GM19324 (cell line): ENCODE measurements at regions not wholly inside any gene's neighbourhood (a gene's known extent, or its start where the extent isn't known, plus 50 kb on each side); places are given as distances from the start of the nearest gene placed in this dataset.
"Not testable (repeated sequence)": the region's sequence is repeated elsewhere in the genome, so short reads cannot be mapped to it uniquely, and the experiment has no call there.

Source experiments
- ATAC-seq: cut with Tn5 transposase; IDR thresholded peaks from one replicate; pipeline ENCODE4 v1.9.1; 2021; ENCODE audit warnings: mild to moderate bottlenecking, moderate library complexity; ENCODE audit not compliant: unreplicated experiment, low FRiP score

DNA sequence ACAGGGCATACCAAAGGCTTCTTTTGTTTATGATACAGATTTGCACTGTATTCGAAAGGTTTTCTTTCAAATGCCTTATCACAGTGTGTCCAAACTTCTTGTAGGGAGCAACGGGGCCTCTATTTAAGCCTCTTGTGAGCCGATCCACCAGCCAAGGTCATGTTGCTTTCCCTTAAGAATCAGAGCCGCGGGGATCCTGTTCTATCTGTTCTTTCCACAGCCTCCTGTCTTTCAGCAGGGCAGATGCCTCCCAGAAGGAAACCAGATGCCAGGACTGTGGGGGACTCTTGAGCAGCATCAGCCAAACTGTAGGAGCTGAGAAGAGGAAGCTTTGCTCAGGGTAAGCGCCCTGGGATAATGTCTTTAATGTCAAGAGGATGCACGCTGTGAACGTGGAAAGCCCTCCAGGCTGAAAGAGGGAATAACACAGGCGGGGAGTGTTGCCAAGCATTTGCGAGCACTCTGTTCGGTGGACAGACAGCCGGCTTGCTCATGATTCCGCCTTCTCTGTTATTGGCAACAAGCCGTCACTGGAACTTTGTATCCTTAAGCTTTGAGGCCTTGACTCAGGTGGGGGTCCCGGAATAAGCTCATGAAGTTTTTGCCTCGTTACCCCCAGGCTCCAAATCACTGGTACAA, 279.8 kb upstream of the FRG1 start:
- ATAC-seq, result no peak

DNA sequence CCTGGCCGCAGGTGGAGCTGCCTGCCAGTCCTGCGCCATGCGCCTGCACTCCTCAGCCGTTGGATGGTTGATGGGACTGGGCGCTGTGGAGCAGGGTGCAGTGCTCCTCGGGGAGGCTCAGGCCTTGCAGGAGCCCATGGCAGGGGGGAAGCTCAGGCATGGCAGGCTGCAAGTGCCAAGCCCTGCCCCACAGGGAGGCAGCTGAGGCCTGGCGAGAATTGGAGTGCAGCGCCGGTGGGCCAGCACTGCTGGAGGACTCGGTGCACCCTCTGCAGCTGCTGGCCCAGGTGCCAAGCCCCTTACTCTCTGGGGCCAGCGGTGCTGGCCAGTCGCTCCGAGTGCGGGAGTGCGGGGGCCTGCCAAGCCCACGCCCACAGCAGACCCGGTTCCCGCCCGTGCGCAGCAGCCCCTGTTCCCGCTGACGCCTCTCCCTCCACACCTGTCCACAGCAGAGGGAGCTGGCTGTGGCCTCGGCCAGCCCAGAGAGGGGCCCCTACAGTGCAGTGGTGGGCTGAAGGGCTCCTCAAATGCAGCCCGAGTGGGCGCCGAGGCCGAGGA, 275.9 kb upstream of the FRG1 start:
- ATAC-seq, result no peak

DNA sequence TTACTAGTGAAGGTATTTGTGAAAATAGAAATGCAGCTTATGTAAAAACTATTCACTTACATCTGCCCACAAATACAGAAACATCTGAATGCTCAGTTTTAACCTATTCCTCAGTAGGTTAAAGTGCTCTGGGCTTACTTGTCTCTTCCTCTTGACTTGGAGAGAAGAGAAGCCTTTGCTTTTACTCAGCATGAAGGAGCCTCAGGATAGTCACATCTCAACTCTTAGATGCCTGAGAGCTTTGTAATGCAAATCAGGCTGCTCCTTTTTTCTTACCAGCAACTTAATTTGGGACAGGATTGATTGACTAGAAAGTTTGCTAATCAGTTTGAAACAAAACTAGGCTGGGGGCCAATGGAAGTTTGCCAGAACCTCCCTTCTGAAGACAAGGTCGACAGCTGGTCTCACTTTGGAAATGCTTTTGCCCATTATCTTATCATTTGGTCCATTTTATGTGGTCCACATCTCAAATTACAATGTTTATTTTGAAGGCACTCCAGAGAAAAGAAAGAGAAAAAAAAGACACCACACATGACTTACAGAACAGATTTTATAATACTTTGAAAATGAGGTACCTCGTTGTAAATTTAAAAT, 274.9 kb upstream of the FRG1 start:
- ATAC-seq, result not testable (repeated sequence)

DNA sequence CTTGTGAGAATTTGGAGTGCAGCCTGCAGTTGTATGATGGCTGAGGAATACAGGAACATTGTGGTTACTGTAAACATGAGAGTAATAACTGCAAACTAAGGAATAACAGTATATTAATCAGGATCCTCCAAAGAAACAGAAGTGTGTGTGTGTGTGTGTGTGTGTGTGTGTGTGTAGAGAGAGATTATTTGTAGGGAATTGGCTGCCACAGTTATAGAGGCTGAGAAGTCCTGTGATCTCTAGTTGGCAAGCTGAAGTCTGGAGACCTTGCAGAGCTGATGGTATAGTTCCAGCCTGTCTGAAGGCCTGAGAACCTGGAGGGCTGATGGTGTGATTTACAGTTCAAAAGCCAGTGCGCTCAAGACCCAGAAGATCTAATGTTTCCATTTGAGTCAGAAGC, 273.3 kb upstream of the FRG1 start:
- ATAC-seq, result not testable (repeated sequence)

DNA sequence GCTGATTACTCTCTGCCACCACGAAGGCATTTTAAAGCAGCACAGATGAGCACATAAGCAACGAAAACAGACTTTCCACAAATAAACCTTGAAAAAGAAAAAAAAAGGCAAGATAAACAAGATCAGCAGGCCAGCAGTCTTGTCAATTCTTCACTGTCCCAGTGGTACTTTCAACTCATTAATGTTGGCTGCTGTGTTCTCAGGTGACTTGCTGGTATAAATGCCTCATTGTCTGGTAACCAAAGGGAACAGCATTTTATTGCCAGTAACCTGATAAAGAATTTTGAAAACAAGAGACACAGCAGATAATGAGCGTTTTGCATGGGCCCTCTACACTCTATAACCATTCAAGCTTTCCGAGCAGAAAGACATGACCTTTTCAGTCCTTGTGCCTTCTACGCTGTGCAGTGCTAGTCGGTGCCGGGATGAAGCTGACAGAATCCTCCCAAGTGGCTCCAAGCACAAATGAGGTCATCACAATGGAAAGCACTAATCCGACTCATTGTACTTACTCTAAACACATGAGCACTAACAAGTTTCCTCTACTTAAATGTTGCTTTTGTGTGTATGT, 242.9 kb upstream of the FRG1 start:
- ATAC-seq, result not testable (repeated sequence)

DNA sequence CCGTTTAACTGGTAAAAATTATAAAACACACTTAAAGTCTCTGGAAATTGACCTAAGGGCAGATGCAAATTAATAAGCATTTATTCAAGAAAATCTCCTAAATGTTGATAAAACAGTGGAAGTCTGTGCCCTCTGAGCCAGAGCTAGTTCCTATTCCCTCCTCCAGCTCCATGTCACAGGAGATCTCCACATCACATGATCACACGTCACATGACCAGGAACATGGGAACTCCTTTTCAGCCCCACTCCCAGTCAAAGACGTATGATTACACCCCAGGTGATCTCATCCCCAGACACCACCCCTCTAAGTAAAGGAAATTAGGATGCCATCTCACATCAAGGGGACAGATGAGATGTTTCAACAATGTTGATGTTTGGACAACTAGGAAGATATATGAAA, 237.7 kb upstream of the FRG1 start:
- not testable (repeated sequence) for ATAC-seq

DNA sequence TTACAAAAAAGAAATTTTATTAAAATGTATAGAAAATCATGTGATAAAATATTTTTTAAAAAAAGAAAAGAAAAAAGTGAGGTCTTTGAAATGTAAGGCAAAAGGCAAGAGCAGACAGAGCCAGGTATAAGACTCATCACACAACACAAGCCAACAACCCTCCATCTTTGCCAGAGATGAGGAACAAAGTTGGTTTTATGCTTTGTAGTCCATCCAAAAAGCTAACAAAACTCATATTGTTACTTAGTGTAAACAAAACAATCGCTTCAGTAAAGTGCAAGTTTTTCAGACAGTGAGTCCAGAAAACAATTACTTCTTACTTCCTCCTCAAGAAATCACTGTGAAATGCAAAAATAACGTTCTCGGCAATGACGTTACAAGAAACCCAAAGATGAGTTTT, 233.9 kb upstream of the FRG1 start:
- not testable (repeated sequence) for ATAC-seq

DNA sequence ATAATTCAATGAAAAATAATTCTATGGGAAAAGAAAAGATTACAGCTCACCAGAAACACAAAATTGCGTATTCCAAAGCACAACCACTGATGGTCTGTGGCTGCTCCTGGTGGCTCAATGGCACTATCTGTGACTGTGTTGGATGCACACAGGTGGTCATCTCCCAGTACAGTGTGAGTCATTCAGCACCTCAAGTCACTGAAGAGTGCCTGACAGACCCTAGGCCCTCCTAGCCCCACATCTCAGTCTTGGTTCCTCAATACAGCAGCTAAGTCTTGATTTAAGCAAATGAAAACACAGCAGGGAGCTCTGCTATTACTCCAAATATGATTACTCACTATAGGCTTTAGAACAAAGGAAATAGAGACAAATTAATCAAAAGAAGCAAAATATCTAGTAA, 233.4 kb upstream of the FRG1 start:
- not testable (repeated sequence) for ATAC-seq

DNA sequence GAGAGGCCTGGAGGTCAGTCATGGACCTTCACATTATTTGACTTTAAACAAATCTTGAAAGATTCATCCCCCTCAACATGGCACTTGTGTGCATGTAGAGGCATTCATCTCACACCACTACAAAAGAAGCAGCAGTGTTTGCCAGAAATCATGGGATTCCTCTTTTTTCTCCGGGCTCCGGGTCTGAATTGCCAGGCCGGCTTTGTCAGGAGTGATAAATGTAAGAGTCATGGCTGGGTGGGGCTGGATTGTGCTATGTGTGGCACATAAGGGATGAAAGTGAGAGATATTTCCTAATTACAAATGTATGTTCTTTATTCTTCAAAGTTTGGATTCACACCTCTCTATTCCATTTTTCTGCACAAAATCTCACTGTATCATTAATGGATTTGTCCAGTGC, 228.7 kb upstream of the FRG1 start:
- not testable (repeated sequence) for ATAC-seq

DNA sequence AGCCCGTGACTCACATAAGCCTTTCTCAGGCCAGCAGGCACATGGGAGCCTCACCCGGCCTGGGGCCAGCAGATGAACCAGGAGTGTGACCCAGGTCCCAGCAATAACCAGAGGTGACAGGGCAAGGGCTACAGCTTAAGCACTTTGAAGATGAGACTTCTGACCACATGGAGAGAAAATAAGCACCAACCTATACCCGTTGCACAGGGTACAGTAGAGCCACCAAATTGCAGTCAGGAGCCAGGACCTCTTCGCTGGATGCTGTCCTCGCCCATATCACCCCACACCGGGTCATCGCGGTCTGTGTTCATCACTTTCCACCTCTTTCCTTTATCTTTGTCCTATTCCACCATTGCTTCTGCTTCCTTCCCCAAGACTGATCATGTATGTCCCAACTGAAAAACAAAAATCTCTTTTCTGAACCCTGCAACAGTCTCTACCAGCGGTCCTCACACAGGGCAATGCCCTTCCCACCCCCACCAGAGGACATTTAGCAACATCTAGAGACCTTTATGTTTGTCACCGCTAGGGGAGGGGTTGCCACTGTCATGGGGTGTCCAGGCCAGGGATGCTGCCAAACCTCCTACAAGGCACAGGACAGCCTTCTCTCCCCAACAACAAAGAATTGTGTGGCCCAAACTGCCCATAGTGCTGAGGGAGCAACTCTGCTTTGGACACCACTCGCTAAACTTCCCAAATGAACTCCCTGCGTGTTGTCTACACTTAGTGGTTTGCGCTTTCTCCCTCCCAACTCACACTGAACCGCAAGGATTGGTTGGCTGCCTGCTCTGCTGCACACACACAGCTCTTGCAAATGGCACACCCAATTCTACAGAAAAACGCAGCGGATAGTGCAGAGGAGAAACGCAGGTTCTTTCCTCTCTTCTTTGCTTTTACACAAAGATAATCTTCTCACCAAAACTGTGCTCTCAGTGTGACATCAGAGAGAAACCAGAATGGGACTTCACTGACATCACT, 219.4 kb upstream of the FRG1 start:
- not testable (repeated sequence) for ATAC-seq

DNA sequence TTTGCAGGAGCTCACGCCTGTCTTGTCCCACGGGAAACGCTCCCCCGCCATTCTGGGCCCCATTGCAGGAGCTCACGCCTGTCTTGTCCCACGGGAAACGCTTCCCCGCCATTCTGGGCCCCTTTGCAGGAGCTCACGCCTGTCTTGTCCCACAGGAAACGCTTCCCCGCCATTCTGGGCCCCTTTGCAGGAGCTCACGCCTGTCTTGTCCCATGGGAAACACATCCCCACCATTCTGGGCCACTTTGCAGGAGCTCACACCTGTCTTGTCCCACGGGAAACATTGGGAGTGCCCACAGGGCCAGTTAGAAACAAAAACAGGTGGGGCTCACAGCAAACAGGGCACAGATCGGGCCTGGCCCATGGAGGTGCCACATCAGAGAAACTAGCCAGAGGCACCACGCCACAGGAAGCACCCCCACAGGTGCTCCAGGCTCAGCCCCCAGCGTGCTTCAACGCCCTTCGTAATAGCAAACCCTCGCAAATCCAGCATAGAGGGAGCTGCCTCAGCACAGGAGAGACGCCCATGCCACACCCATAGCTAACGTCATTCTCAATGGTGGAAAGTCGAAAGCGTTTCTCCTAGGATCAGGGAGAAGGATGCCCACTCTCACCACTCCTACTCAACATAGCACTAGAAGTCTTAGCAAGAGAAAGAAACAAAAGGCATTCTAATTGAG, 218.2 kb upstream of the FRG1 start:
- ATAC-seq, result not testable (repeated sequence)

DNA sequence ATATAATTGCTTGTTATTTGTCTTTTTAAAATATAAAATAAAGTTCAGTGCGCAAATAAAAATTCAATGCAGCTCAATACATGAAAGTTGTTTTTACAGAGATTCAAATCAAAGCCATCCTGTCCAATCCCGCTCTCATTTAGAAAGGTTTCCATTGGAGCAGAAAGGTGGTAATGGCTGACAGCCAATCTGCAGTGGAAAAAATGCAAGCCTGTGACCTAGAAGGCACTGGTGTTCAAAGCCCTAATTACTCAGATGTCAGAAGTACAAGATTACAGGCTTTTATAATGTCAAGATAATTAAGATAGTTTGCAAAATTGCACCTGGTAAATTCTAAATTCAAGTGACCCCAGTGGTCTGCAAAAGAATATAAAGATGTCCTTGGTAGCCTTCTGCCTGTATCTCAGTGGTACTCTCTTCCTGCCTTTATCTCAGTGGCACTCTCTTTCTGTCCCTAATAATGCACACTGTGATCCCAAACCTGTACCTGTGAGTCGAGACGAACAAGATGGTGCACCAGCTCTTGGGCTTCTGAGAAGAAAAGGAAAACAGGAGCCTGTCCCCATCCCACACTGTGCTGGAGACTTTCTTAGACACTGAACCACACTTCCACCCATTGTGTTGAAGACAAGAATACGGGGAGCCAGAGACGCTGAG, 212.6 kb upstream of the FRG1 start:
- not testable (repeated sequence) for ATAC-seq

DNA sequence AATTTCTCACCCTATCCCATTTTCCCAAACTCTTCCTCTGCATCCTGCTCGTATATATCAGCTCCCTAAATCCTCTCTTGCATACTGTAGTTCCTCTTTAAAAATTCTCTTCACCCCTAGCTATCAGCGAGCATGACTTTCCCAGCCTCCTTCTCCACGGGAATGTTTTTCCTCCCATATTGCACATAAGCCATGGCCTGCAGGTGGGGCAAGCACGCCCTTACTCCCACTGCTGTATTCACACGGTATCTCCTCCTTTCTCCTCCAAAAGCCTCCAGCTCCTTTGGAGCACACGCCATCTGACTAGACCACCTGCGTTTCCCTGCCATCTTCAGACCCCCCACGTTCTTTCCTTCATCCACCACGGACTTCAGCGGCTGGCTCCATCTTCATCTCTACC, 208.7 kb upstream of the FRG1 start:
- not testable (repeated sequence) for ATAC-seq

DNA sequence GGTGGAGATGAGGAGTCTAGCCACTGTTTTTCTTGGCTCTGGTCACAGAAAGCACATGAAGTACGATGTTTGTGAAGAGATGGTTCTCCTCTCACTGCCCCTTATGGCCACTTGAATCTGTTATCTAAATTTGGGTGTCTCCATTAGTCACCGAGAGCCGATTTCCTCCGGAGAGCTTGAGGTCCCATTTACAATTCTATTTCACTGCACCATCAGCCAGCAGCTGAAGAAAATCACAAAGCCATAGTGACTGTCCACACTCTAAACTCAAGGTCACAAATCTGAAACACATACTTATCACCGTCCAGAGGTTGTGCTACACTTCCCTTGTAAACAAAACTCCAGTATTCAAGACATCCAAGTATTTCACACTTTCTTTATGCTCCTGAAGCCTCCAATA, 207.2 kb upstream of the FRG1 start:
- not testable (repeated sequence) for ATAC-seq

DNA sequence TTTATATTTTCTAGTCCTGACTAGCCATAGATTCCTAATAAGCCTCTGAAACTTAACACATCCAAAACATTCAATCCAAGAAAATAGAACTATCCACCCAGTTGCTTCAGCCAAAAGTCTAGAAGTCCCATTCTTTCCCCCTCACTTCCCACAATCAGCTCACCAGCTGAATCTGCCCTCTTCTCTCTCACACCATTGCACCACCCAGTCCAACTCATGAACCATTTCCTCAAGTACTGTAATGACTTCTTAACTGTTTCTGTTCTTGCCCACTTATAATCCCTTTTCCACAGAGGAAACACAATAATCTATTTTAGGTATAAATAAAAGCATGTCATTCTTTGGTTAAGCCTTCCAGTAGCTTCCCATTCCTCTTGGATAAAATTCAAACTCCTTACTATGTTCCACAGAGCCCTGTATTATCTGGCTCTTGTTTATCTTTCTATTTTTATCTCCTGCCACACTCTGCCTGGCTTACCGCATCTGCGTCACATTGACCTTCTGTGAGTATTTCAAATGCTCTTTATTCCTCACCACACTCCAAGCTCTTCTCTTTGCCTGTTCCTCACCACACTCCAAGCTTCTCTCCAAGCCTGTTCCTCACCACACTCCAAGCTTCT, 205.9 kb upstream of the FRG1 start:
- ATAC-seq, result not testable (repeated sequence)

DNA sequence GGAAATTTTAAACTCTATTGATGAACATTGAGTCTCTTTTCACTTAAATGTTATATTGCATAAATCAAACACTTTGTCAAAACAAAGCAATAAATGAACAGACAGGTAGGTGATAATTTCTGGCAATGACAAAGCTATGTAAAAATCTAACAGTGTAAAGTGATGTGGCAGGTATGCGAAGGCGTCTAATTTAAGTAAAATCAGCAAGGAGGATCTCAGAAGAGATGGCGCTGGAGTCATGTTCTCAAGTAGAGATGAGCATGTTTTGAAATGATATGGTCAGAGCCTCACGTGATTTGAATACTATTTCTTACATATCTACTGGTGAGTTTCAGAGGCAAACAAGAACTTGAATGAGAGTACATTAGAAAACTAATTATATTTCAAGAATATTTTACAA, 204.0 kb upstream of the FRG1 start:
- not testable (repeated sequence) for ATAC-seq

DNA sequence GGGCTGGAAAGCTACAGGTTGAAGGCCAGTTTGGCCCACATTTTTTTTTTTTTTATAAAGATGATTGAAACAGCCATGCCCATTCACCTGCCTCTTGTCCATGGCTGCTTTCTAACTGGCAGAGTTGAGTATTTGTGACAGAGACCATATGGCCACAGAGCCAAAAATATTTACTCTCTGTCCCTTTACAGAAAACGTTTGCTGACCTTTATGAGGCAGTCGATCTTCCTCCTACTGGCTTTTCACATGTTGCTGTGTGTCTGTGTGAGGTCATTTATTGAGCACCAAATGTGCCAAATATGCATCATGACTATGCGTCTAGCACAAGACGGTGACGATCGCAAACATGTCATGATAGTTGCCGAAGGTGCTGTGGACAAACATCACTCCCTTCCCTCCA, 200.6 kb upstream of the FRG1 start:
- ATAC-seq, result not testable (repeated sequence)

DNA sequence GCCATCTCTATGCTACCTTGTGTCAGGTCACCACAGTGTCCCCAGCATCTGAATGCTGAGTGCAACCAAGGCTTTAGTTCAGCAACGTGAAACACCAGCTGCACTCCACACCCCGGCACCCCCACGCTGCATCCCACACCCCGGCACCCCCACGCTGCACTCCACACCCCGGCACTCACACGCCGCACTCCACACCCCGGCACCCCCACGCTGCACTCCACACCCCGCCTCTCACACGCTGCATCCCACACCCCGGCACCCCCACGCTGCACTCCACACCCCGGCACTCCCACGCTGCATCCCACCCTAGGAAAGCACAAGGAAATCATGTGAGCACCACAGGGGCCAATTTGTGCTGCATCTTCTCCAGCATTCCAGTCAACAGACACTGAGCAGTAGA, 199.8 kb upstream of the FRG1 start:
- ATAC-seq, result no peak

DNA sequence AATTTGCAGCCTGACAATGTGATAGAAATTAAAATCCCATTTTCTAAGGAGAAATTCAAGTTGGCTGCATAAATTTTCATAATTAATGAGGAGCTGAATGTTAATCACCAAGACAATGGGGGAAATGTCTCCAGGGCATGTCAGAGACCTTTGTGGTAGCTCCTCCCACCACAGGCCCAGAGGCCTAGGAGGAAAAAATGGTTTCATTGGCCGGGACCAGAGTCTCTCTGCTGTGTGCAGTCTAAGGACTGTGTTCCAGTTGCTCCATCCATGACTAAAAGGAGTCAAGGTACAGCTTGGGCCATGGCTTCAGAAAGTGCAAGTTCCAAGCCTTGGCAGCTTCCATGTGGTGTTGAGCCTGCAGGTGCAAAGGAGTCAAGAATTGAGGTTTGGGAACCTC, 187.6 kb upstream of the FRG1 start:
- ATAC-seq, result not testable (repeated sequence)
